Cerebellar cortex (tissue), 1 donor: ENCODE measurements at regions not wholly inside any gene's neighbourhood (a gene's known extent, or its start where the extent isn't known, plus 50 kb on each side); places are given as distances from the start of the nearest gene placed in this dataset.
"Not testable (repeated sequence)": the region's sequence is repeated elsewhere in the genome, so short reads cannot be mapped to it uniquely, and the experiment has no call there.

Experiments
- DNase-seq: peaks from one replicate; pipeline ENCODE4 v3.0.0-alpha.2; 2015; ENCODE audit warnings: low spot score

DNA sequence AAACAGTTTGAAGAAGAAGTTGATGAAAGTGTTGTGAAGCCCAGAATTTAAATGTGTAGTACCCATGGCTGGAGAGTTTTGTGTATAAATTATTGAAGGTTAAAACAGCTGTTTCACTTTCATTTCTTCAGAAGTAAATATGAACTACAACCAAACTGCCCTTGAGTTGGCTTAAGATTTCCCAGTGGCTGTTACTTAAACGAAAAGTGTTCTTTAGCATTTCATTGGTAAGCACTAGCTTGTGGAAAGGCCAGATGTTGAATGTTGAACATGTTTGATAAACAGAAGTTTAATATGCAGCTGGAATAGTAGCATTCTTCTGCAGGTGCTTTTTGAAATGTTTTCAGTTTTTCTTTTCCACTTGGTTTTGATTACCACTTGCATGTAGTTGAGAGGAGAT lies 83.2 kb upstream of the TNRC6B start:
- DNase-seq = no peak

DNA sequence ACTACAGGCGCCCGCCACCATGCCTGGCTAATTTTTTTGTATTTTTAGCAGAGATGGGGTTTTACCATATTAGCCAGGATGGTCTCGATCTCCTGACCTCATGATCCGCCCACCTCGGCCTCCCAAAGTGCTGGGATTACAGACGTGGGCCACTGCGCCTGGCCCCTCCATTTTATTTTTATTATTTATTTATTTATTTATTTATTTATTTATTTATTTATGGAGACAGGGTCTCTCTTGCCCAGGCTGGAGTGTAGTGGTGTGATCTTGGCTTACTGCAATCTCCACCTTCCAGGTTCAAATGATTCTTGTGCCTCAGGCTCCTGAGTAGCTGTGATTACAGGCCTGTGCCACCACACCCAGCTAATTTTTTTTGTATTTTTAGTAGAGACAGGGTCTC lies 77.8 kb upstream of the TNRC6B start:
- DNase-seq = not testable (repeated sequence)

DNA sequence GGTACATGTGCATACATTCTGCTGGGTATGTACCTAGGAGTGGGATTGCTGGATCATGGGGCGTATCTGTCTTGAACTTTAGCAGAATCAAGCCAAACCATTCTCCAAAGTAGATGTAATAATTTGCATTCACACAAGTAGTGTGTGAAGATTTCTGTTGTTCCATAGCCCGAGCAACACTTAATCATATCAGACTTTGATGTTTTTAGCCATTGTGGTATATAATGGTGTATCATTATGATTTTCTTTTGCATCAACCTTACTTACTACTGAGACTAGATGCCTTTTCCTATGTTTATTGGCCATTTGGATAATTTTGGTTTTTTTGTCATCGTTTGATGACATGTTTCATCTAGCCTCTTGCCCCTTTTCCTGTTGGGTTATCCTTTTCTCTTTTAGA lies 72.0 kb upstream of the TNRC6B start:
- no peak for DNase-seq

DNA sequence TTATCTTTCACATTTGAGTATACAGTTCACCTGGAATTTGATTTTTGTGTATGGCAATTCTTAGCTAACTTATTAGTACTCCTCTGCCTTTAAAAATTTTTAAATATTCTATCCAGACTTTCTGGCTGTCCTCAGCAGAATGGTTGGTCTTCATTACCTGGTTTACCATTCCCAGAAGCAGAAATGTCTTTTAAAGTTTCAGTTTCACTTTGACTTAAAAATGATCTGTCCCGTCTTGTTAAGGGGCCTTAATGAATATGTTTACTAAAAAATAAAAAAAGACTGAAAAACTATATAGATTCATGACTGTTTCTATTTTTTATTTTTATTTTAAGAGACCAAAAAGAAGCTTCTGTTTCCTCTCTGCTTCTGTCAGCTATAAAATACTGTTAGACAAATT lies 70.5 kb upstream of the TNRC6B start:
- DNase-seq = no peak

DNA sequence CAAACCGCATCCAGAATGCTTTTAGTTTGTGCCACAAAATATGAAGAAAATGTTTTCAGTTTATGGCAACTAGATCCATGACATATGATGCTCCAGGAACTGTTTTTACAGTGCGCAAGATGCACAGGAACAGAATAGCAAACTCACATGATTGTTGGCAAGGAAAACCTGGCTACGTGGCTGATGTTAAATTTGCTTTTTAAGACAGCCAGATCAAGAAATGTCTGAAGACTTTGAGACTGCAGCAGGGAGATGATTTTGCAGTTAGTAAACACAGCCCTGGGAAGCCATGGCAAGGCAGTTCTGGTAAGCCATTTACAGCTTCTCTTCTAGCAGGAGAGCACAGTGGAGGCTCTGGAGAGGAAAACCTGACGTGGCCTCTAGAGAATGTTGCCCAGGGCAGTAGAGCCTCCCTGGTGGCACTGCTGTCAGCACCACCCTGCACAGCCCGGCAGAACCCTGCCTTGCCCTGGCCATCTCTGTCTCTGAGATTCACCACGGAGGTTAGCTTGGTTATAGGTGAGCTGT lies 69.8 kb upstream of the TNRC6B start:
- DNase-seq = peak; percentile 16

DNA sequence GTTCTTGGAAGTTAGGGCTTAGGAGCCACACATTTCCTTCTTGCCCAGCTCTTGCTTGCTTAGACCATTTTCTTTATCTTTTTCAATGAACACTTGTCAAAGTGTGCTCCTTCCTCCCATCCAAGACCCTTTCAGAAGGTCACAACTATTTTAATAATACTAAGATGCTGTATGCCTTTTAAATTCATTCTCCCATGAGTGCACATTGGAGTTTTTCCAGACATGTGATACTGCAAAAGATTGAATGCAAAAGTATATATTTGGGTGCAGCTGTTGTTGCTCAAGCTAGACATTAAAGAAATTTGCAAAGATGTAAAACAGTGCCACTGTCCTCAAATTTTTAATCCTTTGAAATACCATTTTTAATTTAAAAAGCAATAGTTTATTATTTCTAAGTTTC lies 69.3 kb upstream of the TNRC6B start:
- no peak for DNase-seq

DNA sequence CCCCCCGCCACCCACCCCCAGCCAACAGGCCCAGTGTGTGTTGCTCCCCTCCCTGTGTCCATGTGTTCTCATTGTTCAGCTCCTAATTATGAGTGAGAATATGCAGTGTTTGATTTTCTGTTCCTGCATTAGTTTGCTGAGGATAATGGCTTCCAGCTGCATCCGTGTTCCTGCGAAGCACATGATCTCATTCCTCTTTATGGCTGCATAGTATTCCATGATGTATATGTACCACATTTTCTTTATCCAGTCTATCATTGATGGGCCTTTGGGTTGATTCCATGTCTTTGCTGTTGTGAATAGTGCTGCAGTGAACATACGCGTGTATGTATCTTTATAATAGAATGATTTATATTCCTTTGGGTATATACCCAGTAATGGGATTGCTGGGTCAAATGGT lies 68.8 kb upstream of the TNRC6B start:
- DNase-seq = not testable (repeated sequence)

DNA sequence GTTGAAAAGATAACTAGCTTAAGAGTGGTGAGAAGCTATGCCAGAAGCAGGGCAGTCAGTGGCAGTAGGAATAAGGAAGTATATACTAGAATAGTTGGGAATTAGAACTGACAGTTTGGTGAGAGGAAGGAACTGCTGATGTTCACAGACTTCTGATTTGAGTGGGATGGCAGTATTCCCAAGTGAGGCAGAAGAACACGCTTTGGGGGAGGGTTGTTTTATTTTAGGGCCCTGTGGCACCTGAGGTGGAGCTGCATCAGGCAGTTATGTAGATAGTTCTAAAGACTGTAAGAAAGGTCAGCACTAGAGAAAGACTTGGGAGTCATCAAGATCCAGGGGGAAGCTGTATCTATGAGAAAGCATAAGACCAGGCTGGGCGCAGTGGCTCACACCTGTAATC lies 66.3 kb upstream of the TNRC6B start:
- no peak for DNase-seq

DNA sequence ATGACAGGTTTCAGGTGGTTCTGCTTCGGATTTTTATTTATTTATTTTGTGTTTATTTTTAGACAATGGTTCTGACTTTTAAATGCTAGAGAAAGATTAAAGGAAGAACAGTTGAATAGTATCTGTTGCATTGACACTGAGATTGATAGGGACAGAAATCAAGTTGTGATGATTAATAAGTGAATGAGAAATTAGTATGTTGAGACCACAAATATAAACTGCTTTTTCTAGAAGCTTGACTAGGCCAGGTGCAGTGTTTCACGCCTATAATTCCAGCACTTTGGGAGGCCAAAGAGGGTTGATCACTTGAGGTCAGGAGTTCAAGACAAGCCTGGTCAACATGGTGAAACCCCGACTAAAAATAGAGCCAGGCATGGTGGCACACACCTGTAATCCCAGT lies 65.1 kb upstream of the TNRC6B start:
- no peak for DNase-seq

DNA sequence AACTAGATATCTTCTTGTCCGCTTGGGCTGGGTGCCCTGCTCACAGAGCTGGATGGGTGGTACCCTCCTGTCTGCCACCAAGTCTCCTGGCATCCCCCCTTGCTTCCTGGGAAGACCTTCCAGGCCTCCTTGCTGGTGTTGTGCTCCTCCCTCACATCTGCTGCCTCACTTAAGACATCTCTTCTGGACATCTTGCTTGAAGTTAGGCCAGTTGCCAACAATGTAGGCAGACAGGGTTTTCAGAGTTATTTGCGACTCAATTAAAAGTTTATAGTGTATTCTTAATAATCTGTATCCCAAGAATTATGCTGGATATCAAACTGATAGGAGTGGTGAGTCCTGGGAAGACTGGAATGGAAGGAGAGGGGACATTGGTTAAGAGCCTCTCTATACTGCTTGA lies 64.0 kb upstream of the TNRC6B start:
- DNase-seq = no peak

DNA sequence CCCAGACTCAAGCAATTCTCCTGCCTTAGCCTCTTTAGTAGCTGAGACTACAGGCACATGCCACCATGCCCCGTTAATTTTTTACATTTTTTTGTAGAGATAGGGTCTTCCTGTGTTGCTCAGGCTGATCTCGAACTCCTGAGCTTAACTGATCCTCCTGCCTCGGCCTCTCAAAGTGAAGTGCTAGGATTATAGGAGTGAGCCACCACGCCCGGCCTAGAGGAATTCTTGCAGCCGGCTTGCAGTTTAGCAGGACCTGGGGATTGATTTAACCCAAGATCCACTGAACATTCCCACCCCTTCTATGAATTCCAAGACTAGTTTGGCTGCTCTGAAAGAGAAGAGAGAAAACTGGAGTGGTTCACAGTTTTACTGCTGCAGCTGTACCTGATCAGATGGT lies 63.3 kb upstream of the TNRC6B start:
- DNase-seq = no peak

DNA sequence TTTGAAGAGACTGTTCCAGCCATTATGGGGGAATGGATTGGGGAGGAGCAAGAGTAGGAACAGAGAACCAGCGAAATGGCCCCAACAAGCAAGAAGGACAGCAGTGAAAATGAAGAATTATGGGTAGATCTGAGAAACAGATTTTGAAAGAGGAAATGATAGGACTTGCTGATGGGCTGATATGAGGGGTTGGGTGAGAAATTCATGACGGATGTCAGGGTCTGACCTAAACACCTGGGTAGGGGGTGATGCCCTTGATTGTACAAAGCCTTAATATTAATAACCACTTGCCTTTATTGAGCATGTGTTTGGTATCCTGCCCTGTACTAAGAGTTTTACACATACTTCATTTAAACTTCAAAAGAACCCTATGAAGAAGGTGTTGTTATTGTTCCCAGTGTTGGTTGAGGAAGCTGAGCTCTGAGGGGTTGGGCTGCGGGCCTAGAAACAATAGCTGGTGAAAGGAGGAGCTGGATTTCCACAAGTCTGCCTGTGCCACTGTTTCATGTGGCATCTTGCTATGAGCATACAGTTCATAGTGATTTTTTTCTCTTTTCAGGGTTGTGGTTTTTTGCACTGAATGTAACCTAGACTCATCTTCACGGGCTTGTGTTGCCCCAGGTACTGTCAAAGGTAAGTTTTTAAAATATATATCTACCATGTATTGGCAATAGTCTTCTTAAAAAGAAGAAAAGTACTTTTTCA lies 61.1 kb upstream of the TNRC6B start:
- no peak for DNase-seq

DNA sequence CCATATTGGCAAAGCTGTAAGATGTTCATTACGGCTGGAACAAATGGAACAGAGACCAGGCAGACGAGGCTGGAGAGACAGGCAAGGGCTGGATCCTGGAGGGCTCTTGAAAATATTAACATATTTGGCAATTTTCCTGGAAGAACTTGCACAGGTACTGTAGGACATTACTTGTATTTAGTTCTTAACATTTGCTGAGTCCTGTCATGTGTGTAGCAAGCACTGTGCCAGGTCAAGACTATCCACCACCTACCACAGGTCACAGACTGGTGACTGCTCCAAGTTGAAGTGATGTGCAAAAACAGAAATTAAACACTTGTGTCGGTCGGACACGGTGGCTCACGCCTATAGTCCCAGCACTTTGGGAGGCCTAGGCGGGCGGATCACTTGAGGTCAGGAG lies 58.7 kb upstream of the TNRC6B start:
- no peak for DNase-seq

DNA sequence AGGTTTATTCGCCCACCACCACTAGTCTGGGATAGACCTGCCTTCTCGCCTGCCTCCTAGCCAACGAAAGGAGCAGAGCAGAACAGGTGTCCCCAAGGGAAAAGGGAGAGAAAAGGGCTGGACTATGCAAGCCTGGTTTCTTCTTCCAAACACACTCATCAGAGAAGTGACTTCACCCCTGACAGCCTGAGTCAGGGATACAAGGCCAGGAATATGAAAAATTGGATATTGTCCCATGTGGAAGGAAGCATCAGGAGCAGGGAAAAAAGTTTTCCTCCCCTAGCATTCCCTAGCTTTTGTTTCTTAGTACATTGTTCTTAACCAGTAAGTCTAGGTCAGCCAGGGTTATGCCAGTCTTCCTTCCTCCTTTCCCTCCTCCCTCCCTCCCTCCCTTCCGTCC lies 56.9 kb upstream of the TNRC6B start:
- no peak for DNase-seq

DNA sequence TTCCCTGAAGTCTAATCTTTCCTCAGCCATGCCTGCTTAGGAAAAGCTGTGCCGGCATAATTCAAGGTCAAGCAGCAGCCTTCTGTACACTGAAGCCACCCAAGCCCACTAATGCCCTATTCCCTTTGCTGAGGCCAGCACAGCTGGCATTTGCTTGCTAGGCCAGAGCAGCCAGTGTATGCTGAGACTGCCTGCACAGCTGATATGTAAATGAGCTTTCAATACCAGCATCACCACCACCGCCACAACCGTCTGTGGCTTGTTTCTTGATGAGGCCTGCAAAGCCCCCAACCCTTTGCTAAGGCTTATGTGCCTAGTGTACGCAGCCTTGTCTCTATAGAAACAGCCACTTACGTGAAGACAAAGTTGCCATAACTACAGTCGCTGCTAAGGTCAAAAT lies 56.3 kb upstream of the TNRC6B start:
- DNase-seq = no peak

DNA sequence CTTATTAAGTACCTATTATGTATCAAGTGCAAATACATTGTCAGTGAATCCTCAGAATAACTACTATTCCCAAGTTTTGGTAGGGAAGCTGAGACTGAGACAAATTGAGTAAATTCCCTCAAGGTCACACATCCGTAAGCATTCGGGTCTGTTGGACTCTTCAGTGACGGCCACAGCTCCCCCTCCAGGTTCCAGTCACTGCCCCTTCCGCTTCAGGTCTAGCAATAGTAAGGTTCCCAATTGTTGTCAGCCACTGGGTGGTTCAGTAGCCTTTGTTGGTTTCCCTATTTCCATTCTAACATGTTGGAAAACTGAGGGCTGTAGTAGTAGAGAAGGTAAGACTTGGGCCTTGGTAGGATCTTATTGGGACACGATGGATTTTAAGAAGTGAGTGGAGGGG lies 54.9 kb upstream of the TNRC6B start:
- no peak for DNase-seq

DNA sequence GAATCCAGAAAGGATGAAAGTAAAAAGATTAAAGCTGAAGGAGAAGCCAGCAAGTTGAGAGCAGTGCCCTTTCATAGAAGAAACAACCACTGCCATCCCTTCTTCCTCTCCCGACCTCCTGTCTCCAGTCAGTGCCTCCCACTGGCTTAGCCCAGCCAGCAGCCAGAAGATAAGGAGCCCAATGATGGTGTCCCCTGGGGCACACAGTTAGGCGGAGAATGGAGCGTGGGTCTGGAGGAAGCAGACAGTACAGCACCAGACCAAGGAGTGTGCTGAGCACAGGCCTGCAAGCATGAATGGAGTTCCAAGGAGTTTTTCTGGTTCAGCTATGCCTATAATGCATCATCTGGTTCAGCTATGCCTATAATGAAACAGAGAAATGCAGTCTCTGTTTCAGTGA lies 54.3 kb upstream of the TNRC6B start:
- DNase-seq = no peak
